PC-9 (cell line): ENCODE measurements at regions not wholly inside any gene's neighbourhood (a gene's known extent, or its start where the extent isn't known, plus 50 kb on each side); places are given as distances from the start of the nearest gene placed in this dataset.

Experiments used
- BruUV-seq: library from RNA; stranded (reverse); fragments of 400-500 nt; replicated peaks from 2 replicates; lab custom pipeline; 2021; lab: Mats Ljungman, UMichigan
- CTCF ChIA-PET: fragments of 300-600 bp; sonication (Branson Sonifier 250); formaldehyde crosslinking; loops from one replicate; lab custom pipeline; 2022; ENCODE audit warnings: antibody characterized with exemption; lab: Charles Lee
- POLR2A ChIA-PET: fragments of 300-600 bp; sonication (Branson Sonifier 250); formaldehyde crosslinking; loops from one replicate; lab custom pipeline; 2022; ENCODE audit warnings: antibody characterized with exemption; ENCODE audit not compliant: unreplicated experiment; lab: Charles Lee
- DNase-seq, 2 experiments: peaks; one replicate each; pipeline versions ENCODE4 v3.0.0 to v3.0.0-alpha.2; 2015 to 2022; ENCODE audit warnings: mixed read lengths in 1 of 2
- H2AFZ ChIP-seq: fragments of 200-600 bp; sonication (generic); 2 replicates; pipeline ENCODE4 v1.8.1; 2017; ENCODE audit warnings: antibody characterized with exemption
- H3F3A ChIP-seq: fragments of 200-600 bp; sonication (generic); 2 replicates; pipeline ENCODE4 v1.8.1; 2017; ENCODE audit warnings: antibody characterized with exemption, mild to moderate bottlenecking, low read depth; ENCODE audit not compliant: insufficient read depth
- H3K27ac ChIP-seq: fragments of 200-600 bp; sonication (generic); 2 replicates; pipeline ENCODE4 v1.6.1; 2016; ENCODE audit warnings: mixed run types
- H3K27me3 ChIP-seq: fragments of 200-600 bp; sonication (generic); 2 replicates; pipeline ENCODE4 v1.6.1; 2016; ENCODE audit warnings: low read depth, mixed run types; ENCODE audit not compliant: insufficient read depth
- H3K36me3 ChIP-seq: fragments of 200-600 bp; sonication (generic); 2 replicates; pipeline ENCODE4 v1.6.1; 2016; ENCODE audit warnings: low read depth, mixed run types
- H3K4me1 ChIP-seq: fragments of 200-600 bp; sonication (generic); replicated peaks from 2 replicates; pipeline ENCODE4 v1.6.1; 2016; ENCODE audit warnings: mixed run types; ENCODE audit not compliant: insufficient read depth
- H3K4me2 ChIP-seq: fragments of 200-600 bp; sonication (generic); 2 replicates; pipeline ENCODE4 v1.6.1; 2017; ENCODE audit warnings: mixed run types
- H3K4me3 ChIP-seq: fragments of 200-600 bp; sonication (generic); 2 replicates; pipeline ENCODE4 v1.6.1; 2016; ENCODE audit warnings: mixed run types
- H3K79me2 ChIP-seq: fragments of 200-600 bp; sonication (generic); 2 replicates; pipeline ENCODE4 v1.6.1; 2017; ENCODE audit warnings: low read depth, mixed run types
- H3K9me2 ChIP-seq: fragments of 200-600 bp; sonication (generic); 2 replicates; pipeline ENCODE4 v1.8.1; 2017; ENCODE audit warnings: mild to moderate bottlenecking; ENCODE audit not compliant: insufficient read depth
- H3K9me3 ChIP-seq: fragments of 200-600 bp; sonication (generic); 2 replicates; pipeline ENCODE4 v1.8.1; 2016; ENCODE audit warnings: low read depth; ENCODE audit not compliant: insufficient read depth
- H4K20me1 ChIP-seq: fragments of 200-600 bp; sonication (generic); 2 replicates; pipeline ENCODE4 v1.8.1; 2017; ENCODE audit not compliant: insufficient read depth
- EZH2 ChIP-seq: fragments of 200-600 bp; sonication (generic); IDR thresholded peaks from 2 replicates; pipeline ENCODE4 v1.8.0; 2017; ENCODE audit warnings: antibody characterized with exemption, low read depth
- intact Hi-C: fragments of 100-400 bp; cut with micrococcal nuclease; formaldehyde crosslinking; loops from one replicate; pipeline ENCODE4 v1.10.0; 2022; ENCODE audit not compliant: unreplicated experiment
- TF ChIP-seq, protein P1 (sequence below): fragments of 200-600 bp; sonication (generic); conservative IDR thresholded peaks from 2 replicates; pipeline ENCODE4 v1.6.1; 2017; ENCODE audit warnings: mixed run types, antibody characterized with exemption, mild to moderate bottlenecking, moderate library complexity

DNA sequence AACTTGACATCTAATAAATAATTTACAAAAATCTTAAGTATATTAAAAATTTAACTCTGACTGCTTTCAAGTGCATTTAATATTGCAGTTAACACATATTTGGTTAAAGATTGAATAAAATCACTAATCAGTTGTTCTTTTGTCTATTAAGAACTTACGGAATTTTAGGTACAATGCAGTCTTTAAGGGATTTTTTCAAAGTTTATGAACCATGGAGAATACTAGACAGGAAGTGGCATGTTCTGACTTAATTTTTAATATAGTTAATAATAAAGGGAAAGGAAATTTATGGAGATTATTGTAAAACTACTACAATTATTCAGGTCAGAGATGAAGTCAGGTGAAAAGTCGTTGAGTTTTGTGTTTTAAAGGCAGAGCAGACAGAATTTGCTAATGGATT is 240.9 kb downstream of the CALCRL start:
- no peaks in the 10 kb centered on the region for H4K20me1 ChIP-seq
- H3K9me2 ChIP-seq = no peaks in the 10 kb centered on the region
- no peaks in the 10 kb centered on the region for H3K79me2 ChIP-seq
- POLR2A ChIA-PET = no interaction called here
- H3K36me3 ChIP-seq = no peaks in the 10 kb centered on the region
- H2AFZ ChIP-seq = no peak overlapping the region; the same call in 1 of the 2 replicates
- CTCF ChIA-PET = no interaction called here
- intact Hi-C loops = no loop called here
- H3K4me2 ChIP-seq = no peak overlapping the region
- no peak overlapping the region for H3K4me3 ChIP-seq
- TF ChIP-seq, protein P1, sequence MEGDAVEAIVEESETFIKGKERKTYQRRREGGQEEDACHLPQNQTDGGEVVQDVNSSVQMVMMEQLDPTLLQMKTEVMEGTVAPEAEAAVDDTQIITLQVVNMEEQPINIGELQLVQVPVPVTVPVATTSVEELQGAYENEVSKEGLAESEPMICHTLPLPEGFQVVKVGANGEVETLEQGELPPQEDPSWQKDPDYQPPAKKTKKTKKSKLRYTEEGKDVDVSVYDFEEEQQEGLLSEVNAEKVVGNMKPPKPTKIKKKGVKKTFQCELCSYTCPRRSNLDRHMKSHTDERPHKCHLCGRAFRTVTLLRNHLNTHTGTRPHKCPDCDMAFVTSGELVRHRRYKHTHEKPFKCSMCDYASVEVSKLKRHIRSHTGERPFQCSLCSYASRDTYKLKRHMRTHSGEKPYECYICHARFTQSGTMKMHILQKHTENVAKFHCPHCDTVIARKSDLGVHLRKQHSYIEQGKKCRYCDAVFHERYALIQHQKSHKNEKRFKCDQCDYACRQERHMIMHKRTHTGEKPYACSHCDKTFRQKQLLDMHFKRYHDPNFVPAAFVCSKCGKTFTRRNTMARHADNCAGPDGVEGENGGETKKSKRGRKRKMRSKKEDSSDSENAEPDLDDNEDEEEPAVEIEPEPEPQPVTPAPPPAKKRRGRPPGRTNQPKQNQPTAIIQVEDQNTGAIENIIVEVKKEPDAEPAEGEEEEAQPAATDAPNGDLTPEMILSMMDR = no peak
- no peak for TF ChIP-seq EZH2
- no peak overlapping the region for H3K27ac ChIP-seq
- no peaks in the 10 kb centered on the region for H3K9me3 ChIP-seq
- no peaks in the 10 kb centered on the region for H3F3A ChIP-seq
- H3K27me3 ChIP-seq = no peaks in the 10 kb centered on the region
- DNase-seq = no peak
- no peaks in the 10 kb centered on the region for H3K4me1 ChIP-seq
- BruUV-seq = no TSS peak

DNA sequence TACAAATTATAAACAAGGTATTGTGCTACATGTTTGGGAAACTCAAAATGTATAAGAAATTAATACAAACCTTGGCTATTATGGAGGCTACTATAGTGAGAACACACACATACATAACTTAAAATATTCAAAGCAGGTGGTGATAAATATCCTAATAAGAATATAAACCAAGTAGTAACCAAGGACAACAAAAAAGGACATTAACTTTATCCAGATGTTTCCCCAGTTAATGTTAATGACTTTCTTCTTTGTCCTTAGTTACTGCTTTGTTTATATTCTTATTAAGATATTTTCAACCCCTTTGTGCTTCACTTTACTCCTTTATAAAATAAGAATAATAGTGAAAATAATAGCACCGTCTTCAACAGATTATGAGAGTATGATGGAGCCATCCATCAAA is 241.6 kb downstream of the CALCRL start:
- Histone ChIP-seq H3K36me3 (no peaks in the 10 kb centered on the region), H3K27me3 (no peaks in the 10 kb centered on the region), H3K4me3 (no peak overlapping the region), H3K27ac (no peak overlapping the region), H4K20me1 (no peaks in the 10 kb centered on the region), H3K9me2 (no peaks in the 10 kb centered on the region), H3K4me2 (no peak overlapping the region), H2AFZ (no peak overlapping the region), H3K79me2 (no peaks in the 10 kb centered on the region), H3F3A (no peaks in the 10 kb centered on the region), H3K4me1 (no peaks in the 10 kb centered on the region), H3K9me3 (no peaks in the 10 kb centered on the region)
- no peak for TF ChIP-seq EZH2
- TF ChIP-seq, protein P1 = no peak
- DNase-seq = no peak
- no TSS peak for BruUV-seq
- ChIA-PET POLR2A (no interaction called here), CTCF (no interaction called here)
- intact Hi-C loops = no loop called here

DNA sequence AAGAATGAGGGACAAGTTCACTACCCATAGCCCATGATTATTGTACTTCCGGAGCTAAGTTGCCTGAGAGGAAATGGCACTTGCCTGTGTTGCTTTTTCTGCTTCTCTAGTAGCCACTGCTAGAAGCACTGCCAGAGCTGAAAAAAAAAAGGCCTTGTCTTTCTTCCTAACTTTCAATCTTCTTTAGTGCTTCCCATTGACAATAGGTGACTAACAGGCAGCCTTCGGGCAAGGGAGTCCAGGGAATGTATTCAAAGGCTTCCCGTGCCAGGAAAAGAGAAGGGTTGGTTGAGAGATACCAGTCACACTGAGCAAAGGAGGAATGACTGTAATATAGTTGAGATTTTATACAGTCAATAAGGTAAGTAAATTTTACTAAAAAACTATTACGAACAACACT is 242.0 kb downstream of the CALCRL start:
- Histone ChIP-seq H3K4me2 (no peak overlapping the region), H3K27ac (no peak overlapping the region), H3K4me1 (no peaks in the 10 kb centered on the region), H3K36me3 (no peaks in the 10 kb centered on the region), H3K4me3 (no peak overlapping the region), H3K79me2 (no peaks in the 10 kb centered on the region), H3F3A (no peaks in the 10 kb centered on the region), H2AFZ (no peak overlapping the region), H3K27me3 (no peaks in the 10 kb centered on the region), H4K20me1 (no peaks in the 10 kb centered on the region), H3K9me3 (no peaks in the 10 kb centered on the region), H3K9me2 (no peaks in the 10 kb centered on the region)
- TF ChIP-seq EZH2 = no peak
- TF ChIP-seq, protein P1 = no peak
- ChIA-PET CTCF (no interaction called here), POLR2A (no interaction called here)
- intact Hi-C loops = no loop called here
- no peak for DNase-seq
- BruUV-seq = no TSS peak
